ENCODE measurements at regions not wholly inside any gene's neighbourhood (a gene's known extent, or its start where the extent isn't known, plus 50 kb on each side); places are given as distances from the start of the nearest gene placed in this dataset.

- Histone ChIP-seq H3K27me3 (no peaks in the 10 kb centered on the region), H3K36me3 (no peaks in the 10 kb centered on the region), H3K4me3 (no peak overlapping the region), H3K4me1 (peaks cover 8 to 17% (median 12%) of the 10 kb centered on the region in 4 donors), H3K9me3 (no peaks in the 10 kb centered on the region), H3K27ac (no peak overlapping the region)
- WGBS, 2 donors: 81 to 86% methylated on average over 10 of the region's 10 CpGs
- ATAC-seq (ENCODE audit: low FRiP score in 2 of 2) (no peak), DNase-seq (no peak)
- no peak for TF ChIP-seq POLR2A (IDR thresholded peaks at IDR 0.05)
- no peak for TF ChIP-seq CTCF (IDR thresholded peaks at IDR 0.05)
- TF ChIP-seq EP300 (IDR thresholded peaks at IDR 0.05): no peak
- TF ChIP-seq POLR2AphosphoS5 (IDR thresholded peaks at IDR 0.05): no peak
These were observed 198.0 kb downstream of the SKIDA1 start for GRCh38 chr10:21327289-21327993.

GRCh38 chr10:21326594-21327288, 198.7 kb downstream of the SKIDA1 start:
- no peaks in the 10 kb centered on the region for H3K36me3 ChIP-seq
- H3K4me3 ChIP-seq: no peak overlapping the region
- H3K27ac ChIP-seq: no peak overlapping the region
- no peak for ATAC-seq (ENCODE audit: low FRiP score in 2 of 2)
- no peaks in the 10 kb centered on the region for H3K27me3 ChIP-seq
- H3K4me1 ChIP-seq: peaks cover 8 to 17% (median 12%) of the 10 kb centered on the region in 4 donors
- no peak for DNase-seq
- no peaks in the 10 kb centered on the region for H3K9me3 ChIP-seq
- TF ChIP-seq EP300 (IDR thresholded peaks at IDR 0.05): no peak
- no peak for TF ChIP-seq CTCF (IDR thresholded peaks at IDR 0.05)
- no peak for TF ChIP-seq POLR2A (IDR thresholded peaks at IDR 0.05)
- TF ChIP-seq POLR2AphosphoS5 (IDR thresholded peaks at IDR 0.05): no peak
- 90 to 92% methylated on average over 5 of the region's 5 CpGs for WGBS, 2 donors

GRCh38 chr10:21318540-21319167, 206.8 kb downstream of the SKIDA1 start:
- peaks cover 18 to 22% (median 20%) of the 10 kb centered on the region in 4 donors for H3K4me1 ChIP-seq
- no peak for TF ChIP-seq POLR2AphosphoS5 (IDR thresholded peaks at IDR 0.05)
- no peak for TF ChIP-seq CTCF (IDR thresholded peaks at IDR 0.05)
- TF ChIP-seq POLR2A (IDR thresholded peaks at IDR 0.05): no peak
- TF ChIP-seq EP300 (IDR thresholded peaks at IDR 0.05): no peak
- no peak overlapping the region for H3K4me3 ChIP-seq
- 70% methylated on average over 15 of the region's 15 CpGs for WGBS, 2 donors
- DNase-seq (no peak), ATAC-seq (ENCODE audit: low FRiP score in 2 of 2) (no peak)
- H3K36me3 ChIP-seq: no peaks in the 10 kb centered on the region
- H3K27me3 ChIP-seq: no peaks in the 10 kb centered on the region
- no peaks in the 10 kb centered on the region for H3K9me3 ChIP-seq
- H3K27ac ChIP-seq: no peak overlapping the region

- no peak overlapping the region for H3K4me3 ChIP-seq
- DNase-seq (no peak), ATAC-seq (ENCODE audit: low FRiP score in 2 of 2) (no peak)
- WGBS, 2 donors: 93 to 97% methylated on average over 3 of the region's 3 CpGs
- peaks cover 18 to 22% (median 21%) of the 10 kb centered on the region in 4 donors for H3K4me1 ChIP-seq
- TF ChIP-seq CTCF (IDR thresholded peaks at IDR 0.05) (no peak), EP300 (IDR thresholded peaks at IDR 0.05) (no peak), POLR2AphosphoS5 (IDR thresholded peaks at IDR 0.05) (no peak), POLR2A (IDR thresholded peaks at IDR 0.05) (no peak)
- H3K27ac ChIP-seq: no peak overlapping the region
- H3K9me3 ChIP-seq: no peaks in the 10 kb centered on the region
- H3K27me3 ChIP-seq: no peaks in the 10 kb centered on the region
- no peaks in the 10 kb centered on the region for H3K36me3 ChIP-seq
These were observed 207.6 kb downstream of the SKIDA1 start for GRCh38 chr10:21317902-21318301.
